ENCODE measurements at regions not wholly inside any gene's neighbourhood (a gene's known extent, or its start where the extent isn't known, plus 50 kb on each side); places are given as distances from the start of the nearest gene placed in this dataset.

DNA sequence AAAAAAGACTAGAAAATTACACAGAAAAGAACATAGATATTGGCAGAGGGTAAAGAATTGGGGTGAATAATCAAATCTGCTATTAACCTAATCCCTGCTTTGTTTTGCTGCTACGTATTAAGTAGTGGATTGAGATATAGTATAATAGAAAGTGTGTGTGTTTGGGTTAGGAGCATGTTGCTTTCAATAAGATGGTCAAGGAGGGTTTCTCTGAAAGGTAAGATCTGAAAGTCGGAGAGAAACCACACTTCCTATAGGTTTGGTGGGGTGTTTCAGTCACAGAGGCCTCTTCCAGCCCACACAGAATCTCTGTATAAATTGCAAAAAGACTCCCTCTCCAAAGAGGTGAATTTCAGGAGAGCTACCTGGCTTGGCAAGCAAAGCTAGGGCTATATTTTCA, 345.7 kb upstream of the SATB1 start:
- TF ChIP-seq, protein P1, sequence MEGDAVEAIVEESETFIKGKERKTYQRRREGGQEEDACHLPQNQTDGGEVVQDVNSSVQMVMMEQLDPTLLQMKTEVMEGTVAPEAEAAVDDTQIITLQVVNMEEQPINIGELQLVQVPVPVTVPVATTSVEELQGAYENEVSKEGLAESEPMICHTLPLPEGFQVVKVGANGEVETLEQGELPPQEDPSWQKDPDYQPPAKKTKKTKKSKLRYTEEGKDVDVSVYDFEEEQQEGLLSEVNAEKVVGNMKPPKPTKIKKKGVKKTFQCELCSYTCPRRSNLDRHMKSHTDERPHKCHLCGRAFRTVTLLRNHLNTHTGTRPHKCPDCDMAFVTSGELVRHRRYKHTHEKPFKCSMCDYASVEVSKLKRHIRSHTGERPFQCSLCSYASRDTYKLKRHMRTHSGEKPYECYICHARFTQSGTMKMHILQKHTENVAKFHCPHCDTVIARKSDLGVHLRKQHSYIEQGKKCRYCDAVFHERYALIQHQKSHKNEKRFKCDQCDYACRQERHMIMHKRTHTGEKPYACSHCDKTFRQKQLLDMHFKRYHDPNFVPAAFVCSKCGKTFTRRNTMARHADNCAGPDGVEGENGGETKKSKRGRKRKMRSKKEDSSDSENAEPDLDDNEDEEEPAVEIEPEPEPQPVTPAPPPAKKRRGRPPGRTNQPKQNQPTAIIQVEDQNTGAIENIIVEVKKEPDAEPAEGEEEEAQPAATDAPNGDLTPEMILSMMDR (conservative IDR thresholded peaks at IDR 0.05) = no peak

DNA sequence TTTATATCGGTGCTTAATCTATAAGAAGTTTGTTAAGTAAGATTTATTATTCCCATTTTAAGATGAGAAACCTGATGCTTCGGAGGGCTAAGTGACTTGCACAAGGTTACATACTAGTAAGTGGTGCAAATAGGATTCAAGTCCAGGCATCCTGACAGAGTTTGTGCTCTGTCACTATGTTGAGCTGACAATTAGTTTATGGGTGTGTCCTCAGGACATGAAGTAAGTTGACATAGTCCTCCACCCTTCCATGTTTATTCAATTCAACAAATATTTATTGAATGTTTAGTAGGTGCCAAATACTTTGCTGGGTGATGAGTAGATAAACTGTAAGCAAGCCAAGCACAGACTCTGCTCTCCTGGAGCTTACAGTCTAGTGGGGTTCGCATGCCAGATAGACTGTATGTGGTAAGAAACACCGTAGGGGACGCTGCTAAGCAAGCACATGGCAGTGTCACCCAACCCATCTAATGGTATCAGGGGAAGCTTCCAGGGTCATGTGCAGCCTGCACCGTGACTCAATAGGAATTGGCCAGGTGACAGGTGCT, 342.7 kb upstream of the SATB1 start:
- TF ChIP-seq, protein P1 (conservative IDR thresholded peaks at IDR 0.05) = no peak
- H3K27ac ChIP-seq = no peak overlapping the region

More for the DNA sequence above, 345.7 kb upstream of the SATB1 start:
- H3K27ac ChIP-seq = no peak overlapping the region

DNA sequence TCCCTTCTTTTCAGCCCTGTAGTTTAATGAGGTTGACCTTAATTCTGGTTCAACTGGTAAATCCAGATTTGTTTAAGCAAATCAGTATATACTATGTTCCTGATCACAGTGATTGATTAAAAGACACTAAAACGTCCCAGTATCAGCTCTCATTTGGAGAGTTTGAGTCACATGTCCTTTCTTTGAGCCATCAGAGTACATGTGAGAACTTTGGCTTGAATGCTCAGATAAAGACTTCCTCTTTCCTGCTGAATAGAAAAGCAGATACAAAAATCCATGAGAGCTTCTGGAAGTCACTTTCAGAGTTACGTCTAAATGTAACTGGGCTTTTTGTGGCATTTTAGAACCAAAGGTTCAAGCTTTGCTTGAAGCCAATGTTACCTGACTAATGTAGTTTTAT, 341.8 kb upstream of the SATB1 start:
- TF ChIP-seq, protein P1 (conservative IDR thresholded peaks at IDR 0.05) = no peak
- H3K27ac ChIP-seq = no peak overlapping the region

DNA sequence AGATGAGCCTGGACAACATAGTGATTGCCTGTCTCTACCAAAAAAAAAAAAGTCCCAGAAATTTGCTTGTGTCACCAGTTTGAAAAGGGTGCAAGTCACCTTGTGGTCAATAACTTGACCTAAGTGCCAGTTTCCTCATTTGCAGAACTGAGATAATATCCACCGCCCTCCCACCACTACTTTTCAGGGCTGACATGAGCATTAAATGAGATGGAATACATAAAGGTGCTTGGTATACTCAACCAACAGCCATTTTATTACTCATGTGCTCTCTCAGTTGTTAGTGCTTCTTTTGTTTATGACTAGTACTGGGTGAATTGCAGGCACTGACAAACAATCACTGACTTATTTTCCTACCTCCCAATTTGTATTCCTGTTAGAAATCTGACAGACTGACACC, 340.5 kb upstream of the SATB1 start:
- TF ChIP-seq, protein P1 (conservative IDR thresholded peaks at IDR 0.05) = no peak
- H3K27ac ChIP-seq = no peak overlapping the region

DNA sequence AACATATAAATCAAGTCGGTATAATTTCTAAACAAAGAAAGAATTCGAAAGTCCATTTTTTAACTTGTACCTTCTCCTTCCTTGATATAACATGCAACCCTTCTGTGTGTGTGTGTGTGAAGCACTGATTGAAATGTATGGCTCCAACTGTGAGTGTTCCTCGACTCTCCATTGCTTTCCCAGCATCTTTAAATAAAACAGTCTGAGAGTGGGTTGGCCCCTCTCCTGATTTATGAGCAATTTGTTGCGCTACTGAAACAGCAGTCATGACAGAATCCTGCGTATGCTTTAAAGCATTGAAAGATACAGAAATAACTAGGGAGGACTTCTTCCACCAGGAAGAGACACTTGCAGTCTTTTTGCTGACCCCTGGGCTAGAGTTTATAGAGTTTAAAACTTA, 340.0 kb upstream of the SATB1 start:
- TF ChIP-seq, protein P1 (conservative IDR thresholded peaks at IDR 0.05) = no peak
- no peak overlapping the region for H3K27ac ChIP-seq

DNA sequence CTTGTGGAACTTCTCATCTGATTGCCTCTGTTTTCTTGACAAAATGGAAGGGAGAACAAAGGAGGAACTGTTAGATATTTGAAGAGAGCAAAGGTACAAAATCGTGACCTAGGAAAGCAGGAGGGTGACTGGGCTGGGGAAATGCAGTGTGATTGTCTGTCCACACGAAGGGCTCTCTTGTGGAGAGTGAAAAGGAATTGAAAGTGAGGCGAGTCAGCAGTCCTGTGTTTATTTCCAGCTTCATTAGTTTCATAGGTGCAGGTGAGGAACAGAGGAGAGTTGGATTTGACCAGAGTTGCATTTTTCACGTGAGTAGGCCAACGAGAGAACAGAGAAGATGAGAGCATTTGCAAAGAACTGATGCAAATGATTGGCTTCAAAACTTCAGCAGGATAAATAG, 336.4 kb upstream of the SATB1 start:
- no peak overlapping the region for H3K27ac ChIP-seq

DNA sequence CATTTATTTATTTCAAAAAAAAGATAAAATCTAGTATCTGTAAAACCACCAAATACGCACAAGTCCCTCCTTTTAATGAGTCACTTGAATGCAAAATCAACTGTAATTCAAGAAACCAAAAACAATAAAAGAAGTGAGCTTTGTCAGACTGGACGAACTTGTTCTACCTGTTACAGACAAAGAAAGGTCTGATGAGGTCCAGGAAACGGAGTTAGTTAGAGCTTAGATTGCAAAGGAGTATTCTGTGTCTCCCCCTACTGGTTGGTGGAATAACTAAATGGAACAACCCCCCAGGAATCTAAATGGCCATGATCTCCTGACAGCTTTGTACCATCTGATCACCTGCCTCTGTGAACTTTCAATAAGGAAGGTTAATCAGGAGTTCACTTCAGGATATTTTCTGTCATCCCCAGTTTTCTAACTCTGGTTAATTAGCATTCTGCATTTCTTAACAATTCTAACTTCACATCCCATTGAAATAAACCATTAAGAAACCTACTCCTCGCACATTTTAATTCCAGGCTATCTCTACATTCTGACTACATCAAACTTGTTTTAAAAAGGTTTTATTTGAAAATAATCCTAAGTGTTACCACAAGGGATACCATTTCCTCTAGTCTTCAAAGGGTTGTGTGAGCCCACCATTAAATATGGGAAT, 333.0 kb upstream of the SATB1 start:
- TF ChIP-seq, protein P1 (conservative IDR thresholded peaks at IDR 0.05) = peak; percentile 92
- H3K27ac ChIP-seq = peak overlapping the region; percentile 74

More for the DNA sequence above, 336.4 kb upstream of the SATB1 start:
- TF ChIP-seq, protein P1 (conservative IDR thresholded peaks at IDR 0.05) = no peak

Measured in VCaP (cell line).